NCI-H69 (cell line): ENCODE measurements at regions not wholly inside any gene's neighbourhood (a gene's known extent, or its start where the extent isn't known, plus 50 kb on each side); places are given as distances from the start of the nearest gene placed in this dataset.
"Not testable (repeated sequence)": the region's sequence is repeated elsewhere in the genome, so short reads cannot be mapped to it uniquely, and the experiment has no call there.

Experiments
- DNase-seq: peaks from one replicate; lab custom pipeline; 2025; lab: John Stamatoyannopoulos, UW

DNA sequence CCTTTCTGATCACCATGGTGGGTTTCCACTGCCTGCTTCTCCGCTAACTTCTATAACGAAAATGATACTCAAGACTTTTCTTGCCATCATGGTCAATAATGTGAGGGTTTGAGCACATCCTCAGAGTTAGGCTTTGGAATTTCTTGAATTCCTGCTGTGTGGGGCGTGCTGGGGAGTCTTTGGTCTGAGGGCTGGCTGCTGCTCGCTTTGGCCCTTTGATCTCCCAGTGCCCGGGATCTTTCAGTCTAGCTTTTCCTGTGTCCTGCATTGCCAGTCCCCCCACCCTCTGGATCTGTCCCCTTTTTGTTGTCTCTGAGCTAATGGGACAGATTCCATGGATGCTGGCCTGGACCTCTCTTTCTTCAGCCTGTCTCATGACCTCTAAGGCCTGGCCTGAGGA is 182.6 kb downstream of the NPIPA7 start:
- DNase-seq = not testable (repeated sequence)

DNA sequence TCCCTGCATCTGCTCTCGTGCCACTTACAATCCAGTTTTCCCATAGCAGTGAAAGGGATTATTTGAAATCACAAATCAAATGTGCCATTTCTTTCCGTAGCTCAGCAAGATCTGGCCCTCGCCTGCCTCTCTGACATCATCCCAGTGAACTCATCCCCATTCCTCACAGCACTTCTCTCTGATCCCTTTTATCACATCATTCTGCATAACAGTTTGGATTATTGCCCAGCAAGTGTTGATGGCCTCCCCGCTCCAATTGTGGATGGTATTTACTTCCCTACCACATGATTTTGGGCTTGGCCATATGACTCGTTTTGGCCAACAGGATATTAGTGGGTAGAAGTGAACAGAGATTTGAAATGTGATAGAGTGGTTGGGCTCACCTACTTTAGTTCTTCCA is 185.0 kb downstream of the NPIPA7 start:
- not testable (repeated sequence) for DNase-seq

DNA sequence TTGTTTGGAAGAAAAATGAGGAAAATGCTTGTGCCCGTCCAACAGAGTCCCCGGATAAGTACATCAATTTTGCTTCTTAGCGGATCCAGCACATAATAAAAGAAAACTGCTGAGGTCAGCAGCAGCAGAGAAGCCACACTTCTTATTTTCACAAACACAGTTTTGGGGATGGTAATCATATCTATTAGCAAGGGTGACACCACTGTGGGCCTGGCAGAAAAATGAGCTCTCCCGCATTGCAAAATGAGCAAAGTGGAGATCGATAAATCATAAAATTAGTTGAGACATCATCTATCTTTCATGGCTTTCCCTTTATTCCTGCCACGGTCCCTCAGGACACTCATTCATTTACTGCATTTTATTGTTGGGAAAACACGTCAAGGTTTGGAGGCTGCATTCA is 186.4 kb downstream of the NPIPA7 start:
- DNase-seq = not testable (repeated sequence)

DNA sequence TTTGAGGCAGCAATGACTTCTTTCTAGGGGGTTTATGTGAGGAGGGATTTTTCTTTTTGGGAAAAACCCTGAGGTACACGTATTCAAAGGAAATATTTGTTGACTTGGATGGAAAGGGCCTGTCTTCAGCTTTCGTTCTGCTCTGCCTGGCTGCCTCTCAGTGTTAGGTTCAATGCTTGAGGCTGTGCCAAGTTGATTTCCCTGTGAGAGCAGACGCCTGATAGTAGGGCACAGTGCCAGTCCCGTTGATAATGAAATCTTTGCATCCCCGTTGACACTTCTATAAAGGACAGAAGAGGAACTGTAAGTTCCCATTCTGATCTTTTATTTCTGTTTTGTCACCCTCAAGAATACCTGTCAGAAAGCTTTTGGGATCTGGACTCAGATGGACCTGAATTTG is 191.1 kb downstream of the NPIPA7 start:
- DNase-seq = peak; percentile 70

DNA sequence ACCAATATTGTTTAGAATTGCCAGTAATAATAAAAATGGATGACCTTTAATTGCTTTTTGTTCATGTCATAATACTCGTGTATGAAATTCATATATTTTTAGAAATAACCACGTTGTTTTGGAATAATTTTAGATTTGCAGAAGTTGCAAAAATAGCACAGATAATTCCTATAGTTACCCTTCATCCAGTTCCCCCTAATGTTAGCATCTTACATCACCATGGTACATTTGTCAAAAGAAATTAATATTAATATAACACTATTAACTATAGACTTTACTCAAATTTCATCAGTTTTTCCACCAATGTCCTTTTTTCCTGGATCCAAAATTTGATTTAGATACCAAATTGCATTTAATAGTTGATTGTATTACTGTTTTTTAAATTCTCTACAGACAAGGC is 191.9 kb downstream of the NPIPA7 start:
- DNase-seq = not testable (repeated sequence)

DNA sequence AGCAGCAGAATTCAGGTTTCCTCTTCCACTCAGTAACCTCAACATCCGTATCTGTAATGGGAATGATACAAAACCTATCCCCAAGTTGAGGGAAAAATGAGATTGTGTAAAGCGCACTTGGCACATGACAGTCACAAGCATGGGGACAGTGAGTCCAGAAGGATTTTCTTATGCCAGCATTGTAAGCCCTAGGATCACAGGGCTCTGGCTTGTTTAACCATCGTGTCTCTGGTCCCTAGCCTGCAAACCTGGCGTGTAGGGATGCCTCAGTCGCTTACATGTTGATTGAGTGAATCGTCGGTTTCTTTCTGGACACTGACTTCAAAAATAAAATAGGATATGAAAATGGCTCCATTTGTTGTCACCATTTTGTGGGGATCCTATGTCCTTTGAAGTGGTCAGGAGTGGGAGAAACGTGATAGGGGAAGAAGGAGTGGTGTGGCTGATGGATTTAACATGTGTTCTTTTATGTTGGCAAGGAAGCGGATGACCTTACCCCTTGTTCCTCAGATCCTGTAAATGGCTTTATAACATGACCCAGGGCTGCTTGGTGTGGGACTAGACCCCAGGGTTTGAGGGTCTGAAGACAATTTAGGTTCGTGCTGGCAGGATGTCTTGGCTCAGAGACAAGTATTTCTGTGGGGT is 193.3 kb downstream of the NPIPA7 start:
- DNase-seq = not testable (repeated sequence)

DNA sequence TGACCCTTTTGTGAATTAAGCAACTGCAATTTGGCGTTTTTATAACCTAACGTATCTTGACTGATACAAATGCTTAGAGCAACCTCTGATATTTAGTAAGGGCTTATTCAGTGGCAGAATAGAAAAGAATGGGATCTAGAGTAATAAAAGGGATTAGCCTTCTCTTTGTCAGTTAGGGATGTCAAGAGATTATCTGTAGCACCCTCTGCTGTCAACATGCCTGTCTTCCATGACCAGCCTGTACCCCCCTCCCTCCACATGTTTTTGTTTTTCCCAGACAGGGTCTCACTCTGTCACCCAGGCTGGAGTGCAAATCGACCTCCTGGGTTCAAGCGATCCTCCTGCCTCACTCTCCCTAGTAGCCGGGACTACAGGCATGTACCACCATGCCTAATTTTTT is 198.1 kb downstream of the NPIPA7 start:
- DNase-seq = peak; percentile 39

DNA sequence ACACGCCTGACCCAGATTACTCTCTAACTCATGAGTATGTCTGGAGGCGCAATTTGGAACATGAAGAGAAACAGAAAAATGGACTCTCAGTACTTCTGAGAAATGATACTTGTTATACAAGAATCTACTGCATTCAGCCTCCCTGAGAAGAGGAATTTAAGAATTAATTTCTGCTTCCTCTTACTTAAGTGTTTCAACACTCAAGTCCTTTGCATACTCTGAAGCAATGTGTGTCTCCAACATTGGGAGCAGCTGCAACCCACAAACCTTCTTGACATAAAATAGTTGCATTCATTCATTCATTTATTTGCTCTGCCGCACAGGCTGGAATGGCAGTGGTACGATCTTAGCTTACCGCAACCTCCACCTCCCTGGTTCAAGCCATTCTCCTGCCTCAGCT is 199.8 kb downstream of the NPIPA7 start:
- DNase-seq = no peak

DNA sequence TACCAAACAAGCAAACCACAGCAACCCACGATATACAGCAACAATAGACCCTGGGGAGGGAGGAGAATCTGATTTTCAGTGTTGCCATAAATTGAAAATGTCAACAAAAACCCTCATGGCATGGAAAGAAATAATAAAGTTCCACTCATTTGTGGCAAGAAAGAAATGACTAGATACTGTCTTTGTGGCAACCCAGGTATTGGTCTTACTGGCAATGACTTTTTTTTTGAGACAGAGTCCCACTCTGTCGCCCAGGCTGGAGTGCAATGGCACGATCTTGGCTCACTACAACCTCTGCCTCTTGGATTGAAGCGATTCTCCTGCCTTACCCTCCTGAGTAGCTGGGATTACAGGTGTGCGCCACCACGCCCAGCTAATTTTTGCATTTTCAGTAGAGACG is 204.0 kb downstream of the NPIPA7 start:
- not testable (repeated sequence) for DNase-seq

DNA sequence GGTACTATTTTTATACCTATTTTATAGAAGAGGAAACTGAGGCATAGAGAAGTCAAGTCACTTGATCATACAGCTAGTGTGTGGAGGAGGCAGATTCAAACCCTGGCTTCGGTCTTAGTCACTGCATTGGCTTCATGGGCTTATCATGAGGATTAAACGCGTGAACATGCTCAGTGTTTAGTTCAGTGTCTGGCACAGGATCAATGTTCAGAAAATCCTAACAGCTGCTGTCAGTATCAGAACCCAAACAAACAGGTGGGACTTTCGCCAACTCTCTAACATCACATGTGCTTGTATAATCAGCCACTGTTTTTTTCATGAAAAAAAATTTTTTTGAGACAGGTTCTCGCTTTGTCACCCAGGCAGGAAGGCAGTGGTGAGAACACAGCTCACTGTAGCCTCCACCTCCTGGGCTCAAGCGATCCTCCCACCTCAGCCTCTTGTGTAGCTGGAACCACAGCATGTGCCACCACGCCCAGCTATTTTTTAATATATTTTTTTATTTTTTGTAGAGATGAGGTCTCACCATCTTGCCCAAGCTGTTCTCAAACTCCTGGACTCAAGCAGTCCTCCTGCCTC is 207.2 kb downstream of the NPIPA7 start:
- DNase-seq = peak; percentile 20

DNA sequence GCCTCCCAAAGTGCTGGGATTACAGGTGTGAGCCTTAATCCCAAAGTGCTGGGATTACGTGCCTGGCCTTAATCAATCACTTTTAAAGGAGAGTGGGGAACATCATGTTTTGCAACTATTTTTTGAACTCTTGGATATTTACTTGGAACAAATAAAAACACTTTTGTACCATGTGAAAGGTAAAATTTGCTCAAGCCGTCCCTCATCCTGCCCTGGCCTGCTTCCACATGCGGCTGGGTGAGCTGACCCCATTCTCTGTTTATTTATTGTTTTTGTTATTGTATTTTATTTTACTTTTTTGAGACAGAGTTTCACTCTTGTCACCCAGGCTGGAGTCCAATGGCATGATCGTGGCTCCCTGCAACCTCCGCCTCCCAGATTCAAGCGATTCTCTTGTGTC is 208.0 kb downstream of the NPIPA7 start:
- DNase-seq = not testable (repeated sequence)

DNA sequence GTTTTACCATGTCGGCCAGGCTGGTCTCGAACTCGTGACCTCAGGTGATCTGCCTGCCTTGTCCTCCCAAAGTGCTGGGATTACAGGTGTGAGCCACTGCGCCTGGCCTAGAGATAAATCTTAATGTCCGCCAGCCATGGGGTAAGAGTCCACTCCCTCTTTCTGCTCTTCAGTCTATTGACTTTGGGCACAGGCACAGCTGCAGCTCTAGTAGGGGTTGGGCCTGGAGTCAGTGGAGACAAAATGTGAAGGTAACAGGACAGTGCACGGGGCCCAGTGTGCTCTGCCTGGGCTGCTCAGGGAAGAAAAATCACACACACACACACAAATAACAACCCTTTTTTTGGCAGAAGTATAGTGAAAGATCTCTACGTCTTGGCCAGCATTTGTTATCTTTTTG is 209.5 kb downstream of the NPIPA7 start:
- not testable (repeated sequence) for DNase-seq

DNA sequence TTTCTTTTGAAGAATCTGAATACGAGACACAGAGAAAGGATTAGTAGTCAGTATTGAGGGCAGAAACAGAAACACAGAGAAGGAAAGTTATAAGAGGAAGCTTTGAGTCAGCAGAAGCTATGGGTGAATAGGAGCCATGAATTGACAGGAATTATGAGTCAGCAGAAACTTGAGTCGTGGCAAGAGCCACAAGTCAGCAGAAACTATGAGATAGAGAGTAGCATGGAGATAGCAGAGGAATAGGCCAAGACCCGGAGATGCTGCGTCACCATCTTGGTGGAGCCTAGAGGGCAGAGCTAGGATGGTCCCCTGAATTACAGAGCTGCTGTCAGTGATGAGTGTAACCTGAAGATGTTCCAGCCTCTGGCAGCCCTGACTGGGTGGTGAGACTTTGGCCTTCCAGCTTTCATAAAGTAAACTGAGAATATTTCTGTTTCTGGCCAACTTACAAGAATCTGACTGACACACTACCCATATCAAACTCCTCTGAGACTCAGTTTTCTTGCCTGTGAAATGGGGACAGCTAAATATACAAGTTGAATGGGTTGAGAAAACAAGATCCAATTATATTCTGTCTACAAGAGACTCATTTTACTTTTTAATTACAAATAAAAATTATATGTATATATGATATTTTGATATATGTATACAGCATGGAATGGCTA is 211.8 kb downstream of the NPIPA7 start:
- DNase-seq = not testable (repeated sequence)

DNA sequence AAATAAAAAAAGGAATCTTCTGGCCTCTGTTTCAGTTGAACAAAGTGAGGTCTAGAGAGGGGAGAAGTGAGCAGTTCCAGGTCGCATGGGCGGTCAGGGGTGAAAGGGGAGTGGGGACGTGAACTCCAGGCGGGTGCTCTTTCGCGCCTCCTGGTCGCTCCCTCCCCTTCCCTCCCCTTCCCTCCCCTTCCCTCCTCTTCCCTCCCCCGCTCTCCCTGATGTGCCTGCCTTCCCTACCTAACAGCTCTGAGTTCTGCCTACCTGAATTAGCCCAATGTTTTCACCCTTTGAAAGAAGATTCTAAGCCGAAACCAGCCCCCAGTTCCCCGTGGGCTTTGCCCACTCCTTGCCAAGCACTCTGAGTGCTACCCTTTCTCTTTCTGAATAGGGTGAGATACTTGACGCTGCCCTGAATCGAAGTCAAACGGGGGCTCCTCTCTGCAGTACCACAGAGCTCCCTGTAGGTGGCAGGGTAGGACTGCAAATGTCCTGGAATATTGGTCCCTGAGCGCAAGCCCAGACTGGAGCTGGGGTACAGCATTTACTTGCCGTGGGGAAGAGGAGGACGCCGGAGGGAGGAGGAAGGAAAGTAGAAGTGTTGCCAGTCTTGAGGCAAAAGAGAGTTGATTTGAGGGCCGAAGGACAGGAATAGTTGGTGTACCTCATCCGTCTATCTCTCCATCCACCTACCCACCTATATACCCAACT is 214.4 kb downstream of the NPIPA7 start:
- peak; percentile 50 for DNase-seq

DNA sequence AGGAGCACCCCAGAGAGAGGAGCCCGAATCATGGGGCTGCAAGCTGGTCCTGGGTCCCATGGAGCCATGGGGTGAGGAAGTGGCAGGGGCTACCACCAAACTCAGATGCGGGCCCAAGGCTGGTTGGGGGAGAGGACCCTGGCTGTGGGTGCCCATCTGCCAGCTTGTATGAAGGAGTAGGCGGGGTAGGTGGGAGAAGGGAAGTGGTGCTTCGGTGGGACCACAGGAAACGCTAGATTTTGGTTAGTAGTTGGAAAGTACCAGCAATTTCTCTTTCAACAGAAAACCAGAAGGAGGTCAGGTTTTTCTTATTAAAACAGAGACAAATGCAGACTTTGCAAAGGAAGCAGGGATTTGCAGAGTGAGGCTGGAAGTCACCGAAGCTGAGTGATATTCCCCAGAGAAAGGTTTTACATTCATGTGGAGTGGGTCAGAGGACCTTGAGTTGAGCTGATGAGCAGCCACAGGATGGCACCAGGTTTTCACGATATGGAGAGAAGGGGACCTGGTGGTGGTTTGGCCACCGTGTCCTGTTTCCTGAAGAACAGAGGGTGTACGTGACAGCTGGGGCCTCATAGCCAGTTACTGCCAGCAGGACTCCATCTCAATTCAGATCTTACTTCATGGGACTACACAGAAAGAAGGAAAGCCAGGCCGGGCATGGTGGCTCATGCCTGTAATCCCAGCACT is 216.2 kb downstream of the NPIPA7 start:
- not testable (repeated sequence) for DNase-seq

DNA sequence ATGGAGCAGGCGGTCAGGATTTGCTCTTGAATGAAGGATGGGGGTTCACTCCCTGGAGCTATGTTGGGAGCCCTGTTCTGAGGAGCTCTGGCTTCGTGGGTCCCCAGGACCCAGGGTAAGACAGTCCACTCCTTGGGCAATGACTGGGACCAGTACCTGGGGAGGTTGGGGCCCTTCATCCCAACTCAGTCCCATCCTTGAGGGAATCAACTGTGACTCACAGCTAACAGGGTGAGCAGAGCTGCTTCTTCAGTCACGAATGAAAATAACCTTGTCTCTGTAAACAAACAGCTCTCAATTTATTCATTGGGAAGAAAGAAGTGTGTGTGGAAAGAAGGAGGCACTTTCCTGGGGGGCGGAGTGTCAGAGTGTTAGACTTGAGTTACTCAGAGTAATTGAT is 222.3 kb downstream of the NPIPA7 start:
- DNase-seq = not testable (repeated sequence)

DNA sequence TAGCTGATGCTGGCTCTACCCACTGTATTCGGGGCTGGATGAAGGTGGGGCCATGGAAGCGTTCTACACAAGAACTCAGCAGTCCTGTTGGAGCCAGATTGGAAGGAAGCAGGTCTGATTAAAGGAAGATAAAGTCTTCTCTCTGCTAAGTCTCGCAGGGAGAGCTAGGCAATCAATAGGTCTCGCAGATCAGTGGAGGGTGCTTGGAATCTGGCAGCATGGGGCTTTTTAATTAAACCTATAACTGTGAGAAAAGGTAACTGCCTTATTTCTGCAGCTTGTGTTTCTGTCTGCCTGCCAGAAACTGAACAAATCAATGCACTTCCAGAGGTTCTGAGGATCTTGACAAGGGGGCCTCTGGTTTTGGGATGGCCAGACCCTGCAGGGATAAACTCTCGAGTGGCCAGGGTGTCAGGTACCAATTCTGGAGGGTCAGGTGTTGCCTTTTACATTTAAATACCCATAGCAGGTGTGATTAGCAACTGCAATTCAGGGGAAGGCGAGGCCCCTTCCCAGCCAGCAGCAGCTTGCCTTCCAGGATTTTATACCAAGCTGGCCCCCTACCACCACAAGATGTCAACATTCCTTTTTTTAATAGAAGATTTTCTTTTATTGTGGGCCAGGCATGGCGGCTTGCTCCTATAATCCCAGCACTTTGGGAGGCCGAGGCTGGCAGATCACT is 228.6 kb downstream of the NPIPA7 start:
- not testable (repeated sequence) for DNase-seq

DNA sequence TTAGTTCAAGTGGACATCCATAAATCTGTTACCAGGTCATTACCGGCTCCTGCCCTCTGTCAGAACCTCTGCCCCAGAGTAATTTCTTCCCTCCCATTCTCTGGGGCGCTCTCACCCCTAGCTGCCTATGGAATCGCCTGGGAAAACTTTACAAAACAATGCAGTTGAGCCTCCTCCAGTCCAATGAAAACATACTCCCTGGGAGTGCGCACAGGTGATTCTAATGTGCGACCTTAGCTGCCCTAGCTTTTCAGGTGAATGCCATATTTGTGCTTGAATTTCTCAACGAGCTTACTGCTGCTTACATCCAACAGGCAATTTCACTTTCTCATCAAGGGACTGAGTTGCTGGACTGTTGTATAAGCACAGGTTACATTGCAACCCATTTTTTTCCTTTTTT is 230.7 kb downstream of the NPIPA7 start:
- not testable (repeated sequence) for DNase-seq

DNA sequence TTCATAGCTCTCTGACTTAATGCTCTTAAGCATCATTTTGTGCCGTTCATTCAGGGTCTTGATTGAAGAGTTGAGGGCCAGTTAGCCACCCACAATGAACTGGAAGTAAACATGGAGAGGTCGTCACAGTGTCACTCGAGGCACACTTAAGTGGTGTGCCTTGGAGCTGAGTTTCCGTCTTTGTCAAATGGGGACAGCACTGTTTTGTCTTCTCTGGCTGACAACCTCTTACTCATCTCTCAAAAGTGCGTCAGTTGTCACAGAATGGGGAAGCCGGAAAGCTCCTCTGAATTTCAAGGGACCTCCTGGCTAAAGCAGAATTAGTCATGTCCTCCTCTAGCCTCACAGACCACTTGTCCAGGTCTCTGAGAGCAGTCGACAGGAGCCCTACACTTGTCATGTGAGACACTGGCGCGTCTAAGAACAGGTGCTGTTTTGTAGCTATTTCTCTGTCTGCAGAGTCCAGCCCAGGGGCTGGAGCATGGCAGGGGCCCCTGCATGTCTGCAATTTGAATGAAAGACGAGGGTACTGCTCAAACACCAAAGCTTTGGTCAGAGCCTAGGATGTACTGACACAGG is 231.5 kb downstream of the NPIPA7 start:
- not testable (repeated sequence) for DNase-seq

DNA sequence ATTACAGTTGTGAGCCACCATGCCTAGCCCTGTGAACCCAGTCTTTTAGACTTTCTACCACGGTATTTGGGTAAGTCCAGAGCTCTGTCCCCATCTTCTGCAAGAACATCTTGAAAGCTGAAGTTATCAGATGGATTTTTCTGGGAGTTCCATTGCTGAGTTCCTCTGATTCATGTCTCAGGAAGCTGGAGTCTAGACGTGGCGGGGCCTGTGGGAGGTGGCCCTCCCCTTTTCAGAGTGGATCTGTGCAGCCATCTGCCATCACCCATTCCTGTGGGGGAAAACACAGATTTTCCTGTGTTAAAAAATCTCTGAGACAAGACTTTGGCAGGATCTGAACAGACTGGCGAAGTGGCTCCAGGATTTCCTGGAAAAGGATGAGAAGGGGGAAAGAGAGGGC is 234.3 kb downstream of the NPIPA7 start:
- DNase-seq = not testable (repeated sequence)

DNA sequence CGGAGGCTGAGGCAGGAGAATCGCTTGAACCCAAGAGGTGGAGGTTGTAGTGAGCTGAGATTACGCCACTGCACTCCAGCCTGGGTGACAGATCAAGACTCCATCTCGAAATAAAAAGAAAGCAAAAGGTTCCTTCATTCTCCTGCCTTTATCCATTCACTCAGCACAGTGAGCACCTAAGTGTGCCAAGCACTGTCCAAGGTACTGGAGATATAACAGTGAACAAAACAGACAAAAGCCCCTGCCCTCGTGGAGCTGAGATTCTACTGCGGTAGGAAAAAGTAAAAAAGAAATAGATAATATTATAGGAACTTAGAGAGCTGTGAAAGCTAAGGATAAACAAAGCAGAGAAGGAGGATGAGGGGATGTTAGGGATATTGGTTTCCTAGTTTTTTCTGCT is 235.5 kb downstream of the NPIPA7 start:
- DNase-seq = not testable (repeated sequence)
